ENCODE measurements at regions not wholly inside any gene's neighbourhood (a gene's known extent, or its start where the extent isn't known, plus 50 kb on each side); places are given as distances from the start of the nearest gene placed in this dataset.

GRCh38 chr10:69703766-69704630 is 74.0 kb downstream of the FAM241B start:
- DNase-seq (ENCODE audit: extremely low spot score) = no peak
- TF ChIP-seq, protein P1, sequence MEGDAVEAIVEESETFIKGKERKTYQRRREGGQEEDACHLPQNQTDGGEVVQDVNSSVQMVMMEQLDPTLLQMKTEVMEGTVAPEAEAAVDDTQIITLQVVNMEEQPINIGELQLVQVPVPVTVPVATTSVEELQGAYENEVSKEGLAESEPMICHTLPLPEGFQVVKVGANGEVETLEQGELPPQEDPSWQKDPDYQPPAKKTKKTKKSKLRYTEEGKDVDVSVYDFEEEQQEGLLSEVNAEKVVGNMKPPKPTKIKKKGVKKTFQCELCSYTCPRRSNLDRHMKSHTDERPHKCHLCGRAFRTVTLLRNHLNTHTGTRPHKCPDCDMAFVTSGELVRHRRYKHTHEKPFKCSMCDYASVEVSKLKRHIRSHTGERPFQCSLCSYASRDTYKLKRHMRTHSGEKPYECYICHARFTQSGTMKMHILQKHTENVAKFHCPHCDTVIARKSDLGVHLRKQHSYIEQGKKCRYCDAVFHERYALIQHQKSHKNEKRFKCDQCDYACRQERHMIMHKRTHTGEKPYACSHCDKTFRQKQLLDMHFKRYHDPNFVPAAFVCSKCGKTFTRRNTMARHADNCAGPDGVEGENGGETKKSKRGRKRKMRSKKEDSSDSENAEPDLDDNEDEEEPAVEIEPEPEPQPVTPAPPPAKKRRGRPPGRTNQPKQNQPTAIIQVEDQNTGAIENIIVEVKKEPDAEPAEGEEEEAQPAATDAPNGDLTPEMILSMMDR (IDR thresholded peaks at IDR 0.05; ENCODE audit: control extremely low read depth, extremely low read depth, low read depth, missing control alignments) = no peak
- CTCF ChIA-PET = no interaction called here
- POLR2A ChIA-PET = no interaction called here

DNA sequence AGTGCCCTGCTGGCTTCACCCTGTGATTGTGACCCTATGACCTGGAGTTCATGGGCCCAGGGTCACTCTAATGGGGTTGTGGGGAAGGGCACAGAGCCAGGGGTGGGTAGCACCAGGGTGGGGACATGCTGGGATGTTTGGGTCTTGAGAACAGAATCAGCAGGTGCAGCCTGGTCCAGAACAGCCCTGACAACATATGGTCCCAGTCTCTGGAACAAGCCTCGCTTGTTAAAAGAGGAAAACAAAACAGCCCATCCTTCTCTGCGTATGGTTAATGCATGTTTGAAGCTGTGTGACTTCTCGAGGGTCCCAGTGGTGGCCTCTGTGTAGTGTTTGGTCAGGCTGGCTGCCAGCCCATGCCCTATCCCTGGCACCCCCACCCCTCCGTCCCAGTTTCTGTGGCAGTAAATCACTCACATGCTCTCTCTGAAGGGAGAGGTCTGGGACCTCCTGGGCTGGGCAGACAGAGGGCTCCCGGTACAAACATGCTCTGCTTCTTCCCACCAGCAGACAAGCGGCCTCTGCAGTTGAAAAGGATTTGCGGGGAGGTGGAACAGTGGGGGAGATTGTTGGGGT is 79.4 kb downstream of the FAM241B start:
- no peak for DNase-seq (ENCODE audit: extremely low spot score)
- ChIA-PET CTCF (no interaction called here), POLR2A (no interaction called here)
- TF ChIP-seq, protein P1 (IDR thresholded peaks at IDR 0.05; ENCODE audit: control extremely low read depth, extremely low read depth, low read depth, missing control alignments) = no peak

DNA sequence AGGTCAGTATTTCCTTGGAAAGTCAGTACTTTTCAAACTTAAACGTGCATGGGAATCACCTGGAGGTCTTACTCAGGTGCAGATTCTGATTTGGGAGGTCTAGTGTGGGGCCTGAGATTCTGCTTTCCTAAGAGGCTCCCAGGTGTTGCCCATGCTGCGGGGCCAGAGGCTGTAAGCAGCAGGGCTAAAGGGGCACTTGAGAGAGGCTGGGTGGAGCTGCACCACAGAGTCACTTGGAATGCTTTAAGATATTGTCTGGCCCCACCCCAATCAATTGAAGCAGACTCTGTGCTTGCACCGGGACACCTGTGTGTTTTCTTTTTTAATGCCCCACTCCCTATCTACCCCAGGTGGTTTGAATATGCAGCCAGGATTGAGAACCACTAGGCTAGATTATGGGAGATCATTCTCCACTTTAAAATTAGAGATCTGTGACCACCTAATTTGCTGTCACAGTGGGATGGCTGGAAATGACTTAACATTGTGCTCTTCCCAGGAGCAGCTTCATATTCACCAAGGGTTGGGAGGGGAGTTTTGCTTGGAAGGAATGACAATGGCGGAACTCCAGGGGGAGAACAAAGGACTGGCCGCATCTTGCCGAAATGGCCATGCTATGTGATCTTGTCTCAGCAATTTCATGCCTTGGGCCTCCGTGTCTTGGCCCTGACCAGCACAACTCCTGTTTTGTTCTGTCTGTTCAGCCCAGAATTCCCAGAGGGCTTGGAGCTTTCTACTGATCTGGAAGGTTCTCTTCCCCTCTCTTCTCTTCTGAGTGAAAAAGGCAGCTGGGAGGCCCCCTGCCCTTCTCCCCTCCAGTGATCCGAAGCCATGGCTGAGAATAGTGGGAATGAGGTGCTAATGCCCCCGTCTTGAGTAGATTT is 80.2 kb downstream of the FAM241B start:
- DNase-seq (ENCODE audit: extremely low spot score) = no peak
- POLR2A ChIA-PET = no interaction called here
- TF ChIP-seq, protein P1 (IDR thresholded peaks at IDR 0.05; ENCODE audit: control extremely low read depth, extremely low read depth, low read depth, missing control alignments) = no peak
- CTCF ChIA-PET = no interaction called here

GRCh38 chr10:69712342-69712741 is 82.3 kb downstream of the FAM241B start:
- TF ChIP-seq, protein P1 (IDR thresholded peaks at IDR 0.05; ENCODE audit: control extremely low read depth, extremely low read depth, low read depth, missing control alignments) = no peak
- POLR2A ChIA-PET = no interaction called here
- DNase-seq (ENCODE audit: extremely low spot score) = no peak
- CTCF ChIA-PET = interaction anchor here (4.2 kb wide), 1 partner anchor 16 kb away, joined by 15 read pairs; no protein-coding TSS in a partner anchor

GRCh38 chr10:69714572-69714971 is 84.5 kb downstream of the FAM241B start:
- TF ChIP-seq, protein P1 (IDR thresholded peaks at IDR 0.05; ENCODE audit: control extremely low read depth, extremely low read depth, low read depth, missing control alignments) = no peak
- CTCF ChIA-PET = interaction anchor here (1.5 to 4.2 kb wide), 4 partner anchors 13 to 199 kb away, joined by 3 to 23 read pairs (median 10); no protein-coding TSS in a partner anchor
- DNase-seq (ENCODE audit: extremely low spot score) = no peak
- POLR2A ChIA-PET = no interaction called here

Data from GM10248 (cell line).